Stimulated activated CD4-positive, alpha-beta T cell treated with anti-CD3 and anti-CD28 coated beads, TNF-alpha, amount 100 ng/mL, for 24 hours (primary cell): ENCODE measurements at regions not wholly inside any gene's neighbourhood (a gene's known extent, or its start where the extent isn't known, plus 50 kb on each side); places are given as distances from the start of the nearest gene placed in this dataset.
"Not testable (repeated sequence)": the region's sequence is repeated elsewhere in the genome, so short reads cannot be mapped to it uniquely, and the experiment has no call there.

Experiments
- DNase-seq, 3 experiments: peaks; one replicate each; pipeline ENCODE4 v3.0.0-alpha.2; 2020; ENCODE audit warnings: low read depth in 3 of 3

GRCh38 chr9:110121170-110121569 is 86.8 kb downstream of the C9orf152 start:
- no peak for DNase-seq

DNA sequence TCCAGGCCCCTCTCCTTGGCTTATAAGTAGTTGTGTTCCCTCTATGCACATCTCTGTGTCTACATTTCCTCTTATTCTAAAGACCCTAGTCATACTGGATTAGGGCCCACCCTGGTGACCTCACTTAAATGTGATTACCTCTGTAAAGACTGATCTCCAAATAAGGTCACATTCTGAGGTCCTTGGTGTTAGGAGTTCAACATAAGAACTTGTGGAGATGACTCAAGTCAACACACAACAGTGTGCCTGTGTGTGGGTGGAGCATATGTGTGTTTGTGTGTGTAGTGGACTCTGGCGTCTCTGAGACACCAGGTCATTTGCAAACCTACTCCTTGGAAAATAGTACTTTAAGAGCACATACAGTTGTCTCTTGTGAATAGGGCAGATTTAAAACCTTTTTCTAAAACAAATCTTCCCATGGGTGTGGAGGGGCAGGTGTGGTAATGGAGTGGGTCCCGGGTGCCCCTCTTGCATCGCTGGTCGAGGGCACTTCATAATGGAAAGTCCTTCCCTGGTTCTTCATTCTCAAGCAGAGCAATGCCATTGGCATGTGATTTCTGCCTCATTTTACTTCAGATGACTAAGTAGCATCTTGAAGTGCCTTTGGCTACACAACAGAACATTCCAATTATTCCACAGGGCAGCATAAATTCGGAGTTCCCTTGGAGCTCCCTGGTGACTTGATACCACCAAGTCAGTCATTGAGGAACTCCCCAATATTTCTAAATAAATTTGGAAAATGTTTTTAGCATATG is 84.4 kb downstream of the C9orf152 start:
- no peak for DNase-seq

DNA sequence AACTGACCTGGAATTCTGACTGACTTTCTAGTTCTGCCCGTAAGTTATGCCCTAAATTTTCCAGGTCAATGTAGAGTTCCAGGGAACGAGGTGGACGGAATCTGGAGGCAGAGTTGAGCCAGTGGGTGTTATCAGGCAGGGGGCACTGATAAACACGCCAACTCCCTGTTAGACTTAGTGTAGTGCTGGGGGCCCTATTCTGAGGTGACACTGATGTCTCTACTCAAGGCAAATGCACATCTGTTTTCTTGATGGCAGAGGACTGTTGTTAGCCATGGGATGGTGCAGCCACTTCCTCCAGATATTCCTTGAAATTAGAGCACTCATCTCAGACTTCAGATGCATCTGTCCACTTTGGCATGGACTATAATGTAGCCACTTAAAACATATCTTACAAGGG is 83.5 kb downstream of the C9orf152 start:
- DNase-seq = no peak

- DNase-seq = no peak
Observed at GRCh38 chr9:110125207-110125751, 82.7 kb downstream of the C9orf152 start.

GRCh38 chr9:110125763-110126351 is 82.1 kb downstream of the C9orf152 start:
- no peak for DNase-seq

DNA sequence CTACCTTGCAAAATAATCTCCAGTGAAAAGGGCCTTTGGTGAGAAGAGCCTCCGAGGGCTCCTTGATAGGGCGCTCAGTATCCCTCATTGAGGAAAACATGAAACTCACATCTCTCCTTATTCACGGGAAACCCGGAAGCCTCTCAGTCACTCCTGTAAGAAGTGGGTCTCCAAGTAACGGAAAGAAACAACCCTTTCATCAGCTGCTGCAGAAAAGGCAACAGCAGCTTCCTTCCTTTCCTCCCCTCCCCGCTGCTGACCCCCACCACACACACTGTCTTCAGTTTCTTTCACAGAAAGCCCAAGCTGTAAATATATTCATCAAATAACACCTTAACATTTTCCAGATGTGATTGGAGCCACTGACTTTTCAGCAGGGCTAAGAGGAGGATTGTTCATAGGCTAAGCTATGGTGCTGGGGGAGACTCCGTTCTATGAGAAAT is 81.4 kb downstream of the C9orf152 start:
- DNase-seq = no peak

DNA sequence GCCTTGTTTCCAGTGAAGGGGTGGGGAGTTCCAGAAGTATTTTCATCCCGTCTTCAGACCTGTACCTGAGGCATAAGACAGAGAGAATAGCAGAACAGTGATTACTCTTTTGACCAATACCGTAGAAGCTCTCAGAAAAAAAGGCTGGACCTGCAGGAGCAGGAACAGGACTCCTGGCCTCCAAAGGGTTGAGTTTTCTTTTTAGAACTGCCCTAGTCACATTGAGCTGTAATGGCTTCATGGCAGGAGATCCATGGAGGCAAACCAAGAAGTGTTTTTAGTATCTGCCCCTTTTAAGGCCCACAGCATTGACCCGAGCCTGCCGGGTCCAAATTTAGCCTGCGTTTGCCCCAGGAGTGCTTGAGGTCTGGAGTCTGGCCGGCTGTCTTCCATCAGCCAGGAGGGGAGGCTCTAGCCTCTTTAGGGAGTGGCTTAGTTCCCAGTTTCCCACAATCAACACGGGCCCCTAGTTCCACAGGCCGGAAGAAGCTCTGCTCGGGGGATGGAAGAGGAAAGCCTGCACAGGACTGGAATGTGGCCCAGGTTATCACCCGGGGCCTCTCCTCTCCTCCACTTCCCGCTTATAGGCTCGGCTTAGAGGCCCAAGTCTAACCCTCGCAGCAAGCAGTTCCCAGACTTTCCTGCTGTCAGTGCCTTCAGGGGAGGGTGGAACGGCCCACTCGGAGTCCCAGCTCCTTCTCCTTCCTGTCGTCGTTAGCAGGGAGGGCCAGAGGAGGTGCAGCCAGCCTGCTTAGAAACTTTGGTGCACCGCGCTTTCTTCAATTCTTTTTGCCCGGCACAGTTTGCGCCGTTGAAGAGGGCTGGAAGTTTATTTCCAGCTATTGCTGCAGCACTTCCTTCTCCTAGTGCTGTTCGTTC is 80.7 kb downstream of the C9orf152 start:
- no peak for DNase-seq

DNA sequence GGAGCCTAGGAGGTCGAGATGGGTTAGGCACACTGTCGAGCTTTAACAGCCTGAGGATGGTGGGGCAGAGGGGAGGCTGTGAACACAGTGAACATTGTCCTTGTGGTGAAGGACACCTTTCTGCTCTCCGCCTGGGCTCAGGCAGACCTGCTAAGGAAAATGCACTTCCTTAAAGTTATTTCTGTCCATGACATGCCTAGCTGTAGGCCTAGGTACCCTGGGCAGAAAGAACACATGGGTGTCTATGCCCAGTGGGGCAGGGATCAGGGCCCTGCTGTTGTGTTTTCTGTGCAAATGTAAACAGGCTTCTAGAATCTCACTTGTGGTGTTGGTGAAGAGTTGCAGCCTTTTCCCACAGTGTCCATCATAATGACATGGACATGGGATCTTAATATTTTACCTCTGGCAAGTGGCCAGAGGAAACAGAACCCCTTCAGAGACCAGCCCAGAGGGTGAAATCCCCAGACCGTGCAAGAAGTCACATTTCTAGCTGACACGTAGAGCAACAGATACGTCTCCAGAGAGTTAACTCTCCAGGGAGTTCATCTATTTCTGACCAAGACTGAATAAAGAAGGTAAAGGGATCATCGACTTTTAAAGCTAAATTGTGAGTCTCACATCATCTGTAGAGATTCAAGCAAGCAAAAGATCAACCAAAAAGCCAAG is 79.2 kb downstream of the C9orf152 start:
- DNase-seq = no peak

- no peak for DNase-seq
Observed at GRCh38 chr9:110129425-110129824, 78.5 kb downstream of the C9orf152 start.

DNA sequence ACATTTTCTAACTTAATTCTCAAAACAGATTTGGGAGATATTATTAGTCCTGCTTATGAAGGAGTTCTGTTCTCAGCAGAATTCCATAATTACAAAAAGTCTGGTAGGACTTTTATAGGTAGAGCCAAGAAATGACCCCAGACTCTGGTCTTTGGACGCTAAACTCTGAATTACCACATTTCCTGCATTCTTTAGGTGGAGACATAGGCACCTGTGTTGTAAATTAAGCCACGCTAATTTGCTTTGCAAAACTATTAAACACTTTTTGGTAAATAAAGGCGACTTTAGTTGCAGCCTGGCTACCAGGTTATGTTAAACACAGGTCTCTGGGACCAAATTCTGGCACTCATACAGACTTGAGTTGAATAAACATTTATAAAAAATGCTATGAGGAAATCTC is 77.7 kb downstream of the C9orf152 start:
- DNase-seq = no peak

DNA sequence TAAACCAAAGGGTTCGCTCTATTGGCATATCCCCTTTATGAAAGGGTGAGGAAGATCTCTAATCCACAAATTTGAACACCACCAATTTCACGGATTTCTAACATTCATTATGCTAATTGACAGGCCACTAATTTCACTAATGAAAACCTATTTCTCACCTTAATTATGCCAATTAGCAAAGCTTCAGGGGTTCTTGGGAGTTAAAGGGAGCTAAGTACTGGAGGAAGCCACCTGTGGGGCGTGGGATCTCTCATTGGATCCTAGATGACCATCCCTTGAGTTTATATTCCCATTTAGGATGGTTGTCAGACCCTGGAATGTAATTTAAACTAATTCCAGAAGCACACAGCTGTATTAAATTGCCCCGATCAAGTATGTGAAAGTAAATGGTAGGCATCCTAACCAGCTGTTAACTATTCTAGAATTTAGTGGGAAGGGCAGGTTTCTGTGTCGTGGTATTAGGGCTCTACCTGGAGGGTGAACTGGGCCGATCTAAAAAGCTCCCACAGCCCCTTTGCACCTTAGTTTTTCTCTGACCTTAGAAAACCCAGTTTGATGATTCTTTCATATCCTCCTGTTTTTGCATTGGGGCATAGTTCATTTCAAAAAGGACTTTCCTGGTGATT is 77.1 kb downstream of the C9orf152 start:
- no peak for DNase-seq

DNA sequence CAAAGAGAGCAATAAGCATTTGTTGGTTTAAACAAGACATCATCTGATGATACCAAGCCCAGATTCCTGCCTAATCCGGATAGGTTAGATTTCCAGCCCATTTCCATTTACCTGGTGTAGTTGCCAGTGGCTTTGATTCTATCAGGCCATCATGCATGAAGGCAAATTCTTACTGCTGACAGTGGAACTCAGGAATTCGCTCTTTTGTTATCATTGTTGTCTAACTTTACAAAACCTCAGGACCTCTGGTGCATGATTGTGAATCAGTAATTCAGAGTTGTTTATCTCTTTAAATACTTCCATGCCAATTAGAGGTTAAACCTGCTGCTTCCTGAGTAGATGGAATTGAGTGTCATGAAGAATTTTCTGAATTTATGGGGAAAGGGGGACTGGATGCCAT is 76.5 kb downstream of the C9orf152 start:
- DNase-seq = no peak

DNA sequence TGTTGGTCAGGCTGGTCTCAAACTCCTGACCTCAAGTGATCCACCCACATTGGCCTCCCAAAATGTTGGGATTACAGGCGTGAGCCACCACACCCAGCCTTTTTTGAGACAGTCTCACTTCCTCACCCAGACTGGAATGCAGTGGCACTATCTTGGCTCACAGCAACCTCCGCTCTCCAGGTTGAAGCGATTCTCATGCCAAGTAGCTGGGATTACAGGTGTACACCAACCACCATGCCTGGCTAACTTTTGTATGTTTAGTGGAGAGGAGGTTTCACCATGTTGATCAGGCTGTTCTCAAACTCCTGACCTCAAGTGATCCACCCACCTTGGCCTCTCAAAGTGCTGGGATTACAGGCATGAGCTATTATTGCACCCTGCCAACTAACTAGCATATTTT is 75.4 kb downstream of the C9orf152 start:
- not testable (repeated sequence) for DNase-seq

DNA sequence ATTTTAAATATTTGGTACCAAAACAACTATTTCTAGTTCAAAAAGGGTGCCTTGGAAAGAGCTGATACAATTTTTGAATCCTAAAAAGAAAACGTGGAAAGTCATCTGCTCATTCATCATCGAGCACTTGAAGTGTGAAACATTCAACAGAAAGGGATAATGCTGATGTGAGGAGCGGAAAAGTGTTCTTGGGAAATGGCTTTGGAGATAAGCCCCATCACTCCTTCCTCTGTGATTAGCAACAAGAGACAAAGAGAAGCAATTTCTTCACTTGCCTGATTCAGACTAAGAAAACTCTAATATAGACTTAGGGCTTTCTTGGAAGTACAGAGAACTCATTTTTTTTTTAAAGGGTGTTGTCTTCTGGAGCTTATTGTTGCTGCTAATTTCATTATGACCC is 74.9 kb downstream of the C9orf152 start:
- DNase-seq = no peak

- DNase-seq = no peak
Observed at GRCh38 chr9:110133608-110134210, 74.2 kb downstream of the C9orf152 start.

GRCh38 chr9:110135846-110136245 is 72.1 kb downstream of the C9orf152 start:
- DNase-seq = no peak

DNA sequence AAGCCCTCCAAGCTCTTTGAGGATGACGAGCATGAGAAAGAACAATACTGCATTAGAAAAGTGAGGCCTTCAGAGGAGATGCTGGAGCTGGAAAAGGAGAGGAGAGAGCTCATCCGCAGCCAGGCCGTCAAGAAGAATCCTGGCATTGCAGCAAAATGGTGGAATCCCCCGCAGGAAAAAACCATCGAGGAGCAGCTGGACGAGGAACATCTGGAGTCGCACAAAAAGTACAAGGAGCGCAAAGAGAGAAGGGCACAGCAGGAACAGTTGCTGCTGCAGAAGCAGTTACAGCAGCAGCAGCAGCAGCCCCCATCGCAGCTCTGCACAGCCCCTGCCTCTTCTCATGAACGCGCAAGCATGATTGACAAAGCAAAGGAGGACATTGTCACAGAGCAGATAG is 71.2 kb downstream of the C9orf152 start:
- no peak for DNase-seq

DNA sequence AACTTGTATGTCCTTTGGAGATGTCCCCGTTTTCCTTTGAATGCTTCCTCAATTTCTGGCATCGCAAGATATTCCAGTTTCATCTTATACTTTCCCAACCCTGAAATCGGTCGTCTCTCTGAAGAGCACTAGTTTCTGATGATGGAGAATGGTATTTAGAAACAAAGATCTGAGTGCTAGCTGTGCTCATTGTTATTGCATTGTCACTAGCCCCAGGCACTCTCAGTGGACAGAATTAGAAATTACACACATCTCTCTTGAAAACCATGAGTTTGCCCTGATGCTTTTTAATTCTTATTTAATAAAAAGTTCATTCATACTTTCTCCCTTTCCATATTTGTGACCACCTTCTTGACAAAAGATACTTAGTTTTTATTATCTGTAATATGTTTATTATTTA is 67.7 kb downstream of the C9orf152 start:
- DNase-seq = no peak

GRCh38 chr9:110141227-110141793 is 66.6 kb downstream of the C9orf152 start:
- no peak for DNase-seq

DNA sequence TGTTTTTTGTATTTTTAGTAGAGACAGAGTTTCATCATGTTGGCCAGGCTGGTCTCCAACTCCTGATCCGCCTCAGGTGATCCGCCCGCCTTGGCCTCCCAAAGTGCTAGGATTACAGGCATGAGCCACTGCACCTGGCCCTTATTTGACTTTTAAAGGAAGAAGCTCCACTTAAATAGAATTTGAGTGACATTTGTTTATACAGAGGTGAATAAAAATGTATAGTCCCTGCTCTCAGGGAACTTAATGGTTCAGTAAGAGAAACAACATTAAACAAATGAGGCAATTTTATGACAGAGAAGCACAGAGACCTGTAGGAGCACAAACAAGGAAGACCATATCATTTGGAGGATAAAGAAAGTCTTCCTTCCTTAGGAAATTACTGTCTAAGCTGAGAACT is 65.7 kb downstream of the C9orf152 start:
- no peak for DNase-seq
